ENCODE measurements at regions not wholly inside any gene's neighbourhood (a gene's known extent, or its start where the extent isn't known, plus 50 kb on each side); places are given as distances from the start of the nearest gene placed in this dataset.

DNA sequence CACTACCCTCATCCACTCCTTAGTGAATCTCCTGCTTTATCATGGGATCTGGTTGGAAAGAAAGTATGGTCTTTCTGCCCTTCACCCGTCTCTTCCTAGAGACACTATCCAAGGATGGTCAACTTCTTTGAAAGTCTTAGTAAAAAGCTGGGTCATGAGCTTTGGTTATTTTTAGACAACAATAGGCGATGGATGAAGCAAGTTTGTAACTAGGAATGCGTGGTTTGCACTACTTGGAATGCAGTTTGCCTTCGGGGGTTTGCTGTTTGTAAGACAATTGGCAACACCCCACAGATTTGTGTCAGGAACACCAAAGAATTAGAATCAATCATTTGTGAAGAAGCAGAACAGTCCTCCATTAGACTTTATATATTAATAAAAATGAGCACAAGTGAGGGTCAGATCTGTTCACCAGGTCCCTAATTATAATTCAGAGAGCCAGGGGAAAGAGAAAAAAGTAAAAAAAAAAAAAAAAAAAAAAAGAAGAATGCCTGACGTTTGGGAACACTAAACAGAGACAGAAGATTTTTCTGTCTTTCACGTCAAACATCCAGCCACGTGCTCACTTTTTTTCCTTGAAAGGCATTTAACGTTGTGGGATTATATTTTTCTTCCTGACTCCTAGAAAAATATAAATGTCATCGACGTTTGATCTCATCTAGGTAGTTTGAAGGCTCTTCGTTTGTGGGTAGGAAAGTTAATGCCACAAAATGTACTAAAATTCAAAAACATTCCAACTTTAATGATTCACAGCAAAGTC is 60.7 kb upstream of the BTG3 start:
- DNase-seq, result no peak
- H3K36me3 Mint-ChIP-seq, result no peaks in the 10 kb centered on the region
- H3K27me3 Mint-ChIP-seq, result peaks cover 1 to 14% (median 4%) of the 10 kb centered on the region in 5 donors
- H3K4me1 Mint-ChIP-seq, result no peaks in the 10 kb centered on the region
- POLR2A ChIA-PET, result no interaction called here
- H3K27ac Mint-ChIP-seq, result no peak overlapping the region
- no peaks in the 10 kb centered on the region for H3K9me3 Mint-ChIP-seq
- no peak overlapping the region for H3K4me3 Mint-ChIP-seq
- no peak for ATAC-seq

- Mint-ChIP-seq H3K9me3 (no peaks in the 10 kb centered on the region), H3K4me3 (no peak overlapping the region), H3K36me3 (no peaks in the 10 kb centered on the region), H3K27me3 (peaks cover 1 to 14% (median 4%) of the 10 kb centered on the region in 5 donors), H3K4me1 (no peaks in the 10 kb centered on the region), H3K27ac (no peak overlapping the region)
- DNase-seq (no peak), ATAC-seq (no peak)
- POLR2A ChIA-PET, result no interaction called here
These were observed 59.0 kb upstream of the BTG3 start for GRCh38 chr21:17671733-17672132.

- Mint-ChIP-seq H3K27me3 (peaks cover 0 to 14% (median 5%) of the 10 kb centered on the region in 5 donors), H3K36me3 (no peaks in the 10 kb centered on the region), H3K27ac (no peak overlapping the region), H3K4me1 (peaks cover 0 to 1% (median 0%) of the 10 kb centered on the region in 4 donors), H3K9me3 (no peaks in the 10 kb centered on the region), H3K4me3 (no peak overlapping the region)
- no peak for DNase-seq
- POLR2A ChIA-PET, result no interaction called here
- ATAC-seq, result no peak
These were observed 55.9 kb upstream of the BTG3 start for GRCh38 chr21:17668479-17669140.

DNA sequence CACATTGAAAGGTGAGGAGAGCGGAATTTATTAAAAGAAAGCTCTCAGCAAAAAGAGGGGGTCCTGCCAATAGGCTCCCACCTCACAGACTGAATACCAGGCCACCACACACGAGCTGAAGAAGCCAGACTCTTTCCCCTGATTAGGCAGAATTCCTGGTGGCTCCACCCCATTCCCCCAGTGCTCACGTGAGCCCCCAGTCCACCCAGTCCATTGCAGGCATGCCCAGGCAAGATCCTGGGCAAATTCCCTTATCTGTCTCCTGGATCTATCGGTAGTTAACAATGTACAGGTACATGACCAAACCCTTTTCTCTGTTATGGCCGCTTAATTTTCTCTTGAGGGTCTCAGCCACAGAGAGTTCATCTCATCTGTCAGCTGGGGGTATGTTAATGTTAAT is 54.6 kb upstream of the BTG3 start:
- ATAC-seq, result no peak
- no peak for DNase-seq
- H3K36me3 Mint-ChIP-seq, result no peaks in the 10 kb centered on the region
- POLR2A ChIA-PET, result no interaction called here
- H3K27me3 Mint-ChIP-seq, result peaks cover 0 to 13% (median 6%) of the 10 kb centered on the region in 5 donors
- no peak overlapping the region for H3K27ac Mint-ChIP-seq
- H3K4me1 Mint-ChIP-seq, result peaks cover 0 to 1% (median 0%) of the 10 kb centered on the region in 4 donors
- H3K4me3 Mint-ChIP-seq, result no peak overlapping the region
- H3K9me3 Mint-ChIP-seq, result no peaks in the 10 kb centered on the region
